Fibroblast of lung (primary cell): ENCODE measurements at regions not wholly inside any gene's neighbourhood (a gene's known extent, or its start where the extent isn't known, plus 50 kb on each side); places are given as distances from the start of the nearest gene placed in this dataset.

Experiments used
- CTCF ChIP-seq, 2 donors: IDR thresholded peaks in 1 of 2; conservative IDR thresholded peaks in 1 of 2; 1 replicate in 1 of 2; 2 replicates in 1 of 2; pipeline ENCODE4 v1.5.1; 2011 to 2012; ENCODE audit warnings: low read length in 2 of 2, control low read depth in 1 of 2, inconsistent platforms in 1 of 2, low read depth in 1 of 2, mild to moderate bottlenecking in 1 of 2
- EZH2 ChIP-seq: IDR thresholded peaks from 2 replicates; pipeline ENCODE4 v1.5.1; 2012; ENCODE audit warnings: low read length, control low read depth, mild to moderate bottlenecking; ENCODE audit errors: missing control alignments

DNA sequence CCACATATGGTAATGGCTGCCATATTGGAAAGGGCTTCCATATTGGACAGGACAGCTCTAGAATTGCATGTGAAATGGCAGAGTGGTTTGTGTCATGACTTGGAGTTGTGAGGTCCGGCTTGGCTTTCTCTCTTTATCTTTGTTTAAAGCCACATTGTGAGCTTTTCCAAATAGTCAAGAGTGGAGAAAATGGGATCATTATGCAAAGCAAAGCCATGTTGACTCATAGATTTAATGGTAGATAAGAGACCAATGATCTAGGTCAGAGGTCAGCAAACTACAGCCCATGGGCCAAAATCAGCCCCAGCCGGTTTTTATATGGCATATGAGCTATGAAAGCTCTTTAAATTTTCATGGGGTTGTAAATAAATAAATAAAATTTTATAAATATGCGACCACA, 449.1 kb downstream of the BCL11B start:
- TF ChIP-seq CTCF (conservative IDR thresholded peaks at IDR 0.05 in 1 of 2, IDR thresholded peaks at IDR 0.05 in 1 of 2; ENCODE audit: low read depth in 1 of 2, low read length in 2 of 2), result no peak
- no peak for TF ChIP-seq EZH2
